ENCODE measurements at regions not wholly inside any gene's neighbourhood (a gene's known extent, or its start where the extent isn't known, plus 50 kb on each side); places are given as distances from the start of the nearest gene placed in this dataset.

GRCh38 chr5:114734238-114734637, 372.4 kb downstream of the KCNN2 start:
- TF ChIP-seq CTCF (conservative IDR thresholded peaks at IDR 0.05 in 1 of 2, IDR thresholded peaks at IDR 0.05 in 1 of 2; ENCODE audit: low read depth in 1 of 2, low read length in 2 of 2) (no peak), EZH2 (IDR thresholded peaks at IDR 0.05; ENCODE audit: low read length, missing control alignments) (no peak)

Data from fibroblast of lung (primary cell).